Breast epithelium (tissue), 3 donors: ENCODE measurements at regions not wholly inside any gene's neighbourhood (a gene's known extent, or its start where the extent isn't known, plus 50 kb on each side); places are given as distances from the start of the nearest gene placed in this dataset.

Source experiments
- POLR2A ChIP-seq: fragments of 450-650 bp; IDR thresholded peaks from one replicate; pipeline ENCODE4 v1.6.1; 2016; ENCODE audit warnings: antibody characterized with exemption, mild to moderate bottlenecking, moderate library complexity
- TF ChIP-seq, protein P1 (sequence below), 3 donors: fragments of 450-650 bp; IDR thresholded peaks; one replicate each; pipeline ENCODE4 v1.5.1; 2016 to 2017; ENCODE audit warnings: antibody characterized with exemption in 3 of 3, mild to moderate bottlenecking in 3 of 3, moderate library complexity in 3 of 3

GRCh38 chr3:189474944-189475343 is 156.2 kb upstream of the TP63 start:
- TF ChIP-seq, protein P1, sequence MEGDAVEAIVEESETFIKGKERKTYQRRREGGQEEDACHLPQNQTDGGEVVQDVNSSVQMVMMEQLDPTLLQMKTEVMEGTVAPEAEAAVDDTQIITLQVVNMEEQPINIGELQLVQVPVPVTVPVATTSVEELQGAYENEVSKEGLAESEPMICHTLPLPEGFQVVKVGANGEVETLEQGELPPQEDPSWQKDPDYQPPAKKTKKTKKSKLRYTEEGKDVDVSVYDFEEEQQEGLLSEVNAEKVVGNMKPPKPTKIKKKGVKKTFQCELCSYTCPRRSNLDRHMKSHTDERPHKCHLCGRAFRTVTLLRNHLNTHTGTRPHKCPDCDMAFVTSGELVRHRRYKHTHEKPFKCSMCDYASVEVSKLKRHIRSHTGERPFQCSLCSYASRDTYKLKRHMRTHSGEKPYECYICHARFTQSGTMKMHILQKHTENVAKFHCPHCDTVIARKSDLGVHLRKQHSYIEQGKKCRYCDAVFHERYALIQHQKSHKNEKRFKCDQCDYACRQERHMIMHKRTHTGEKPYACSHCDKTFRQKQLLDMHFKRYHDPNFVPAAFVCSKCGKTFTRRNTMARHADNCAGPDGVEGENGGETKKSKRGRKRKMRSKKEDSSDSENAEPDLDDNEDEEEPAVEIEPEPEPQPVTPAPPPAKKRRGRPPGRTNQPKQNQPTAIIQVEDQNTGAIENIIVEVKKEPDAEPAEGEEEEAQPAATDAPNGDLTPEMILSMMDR (IDR thresholded peaks at IDR 0.05) = no peak
- TF ChIP-seq POLR2A = no peak
